ENCODE measurements at regions not wholly inside any gene's neighbourhood (a gene's known extent, or its start where the extent isn't known, plus 50 kb on each side); places are given as distances from the start of the nearest gene placed in this dataset.

- Histone ChIP-seq H3K4me3 (no peak overlapping the region), H3K9me3 (replicated peaks) (peaks cover 7% of the 10 kb centered on the region), H3K4me1 (no peaks in the 10 kb centered on the region), H3K27ac (replicated peaks) (no peak overlapping the region), H3K27me3 (ENCODE audit: low read depth) (no peaks in the 10 kb centered on the region), H3K36me3 (no peaks in the 10 kb centered on the region)
- TF ChIP-seq CTCF (IDR thresholded peaks at IDR 0.05; ENCODE audit: borderline replicate concordance), result no peak
- DNase-seq, result no peak
- intact Hi-C loops (cut with micrococcal nuclease), result no loop called here
Observed at GRCh38 chr3:99131876-99132275, 230.4 kb upstream of the DCBLD2 start.

- no peak for DNase-seq
- TF ChIP-seq CTCF (IDR thresholded peaks at IDR 0.05; ENCODE audit: borderline replicate concordance), result no peak
- no peaks in the 10 kb centered on the region for H3K27me3 ChIP-seq (ENCODE audit: low read depth)
- H3K9me3 ChIP-seq (replicated peaks), result peaks cover 6% of the 10 kb centered on the region
- H3K4me1 ChIP-seq, result no peaks in the 10 kb centered on the region
- peak overlapping the region; percentile 50 for H3K27ac ChIP-seq (replicated peaks)
- H3K4me3 ChIP-seq, result no peak overlapping the region
- intact Hi-C loops (cut with micrococcal nuclease), result no loop called here
- no peaks in the 10 kb centered on the region for H3K36me3 ChIP-seq
Observed at GRCh38 chr3:99128725-99129505, 227.4 kb upstream of the DCBLD2 start.

- no peak for TF ChIP-seq CTCF (IDR thresholded peaks at IDR 0.05; ENCODE audit: borderline replicate concordance)
- DNase-seq, result no peak
- H3K4me3 ChIP-seq, result no peak overlapping the region
- no peaks in the 10 kb centered on the region for H3K9me3 ChIP-seq (replicated peaks)
- intact Hi-C loops (cut with micrococcal nuclease), result no loop called here
- no peaks in the 10 kb centered on the region for H3K36me3 ChIP-seq
- H3K27ac ChIP-seq (replicated peaks), result peak overlapping the region; percentile 50
- no peaks in the 10 kb centered on the region for H3K4me1 ChIP-seq
- no peaks in the 10 kb centered on the region for H3K27me3 ChIP-seq (ENCODE audit: low read depth)
Observed at GRCh38 chr3:99128235-99128634, 226.7 kb upstream of the DCBLD2 start.

- TF ChIP-seq CTCF (IDR thresholded peaks at IDR 0.05; ENCODE audit: borderline replicate concordance), result no peak
- DNase-seq, result no peak
- no peak overlapping the region for H3K4me3 ChIP-seq
- H3K27me3 ChIP-seq (ENCODE audit: low read depth), result no peaks in the 10 kb centered on the region
- no peaks in the 10 kb centered on the region for H3K9me3 ChIP-seq (replicated peaks)
- no peaks in the 10 kb centered on the region for H3K4me1 ChIP-seq
- intact Hi-C loops (cut with micrococcal nuclease), result no loop called here
- H3K36me3 ChIP-seq, result no peaks in the 10 kb centered on the region
- H3K27ac ChIP-seq (replicated peaks), result no peak overlapping the region
Observed at GRCh38 chr3:99126316-99126715, 224.8 kb upstream of the DCBLD2 start.

GRCh38 chr3:99119385-99119784 lies 217.9 kb upstream of the DCBLD2 start:
- no peak for TF ChIP-seq CTCF (IDR thresholded peaks at IDR 0.05; ENCODE audit: borderline replicate concordance)
- H3K27ac ChIP-seq (replicated peaks), result no peak overlapping the region
- no peak overlapping the region for H3K4me3 ChIP-seq
- intact Hi-C loops (cut with micrococcal nuclease), result no loop called here
- H3K4me1 ChIP-seq, result no peaks in the 10 kb centered on the region
- H3K9me3 ChIP-seq (replicated peaks), result peaks cover 14% of the 10 kb centered on the region
- H3K36me3 ChIP-seq, result no peaks in the 10 kb centered on the region
- DNase-seq, result no peak
- no peaks in the 10 kb centered on the region for H3K27me3 ChIP-seq (ENCODE audit: low read depth)

All from left ventricle myocardium inferior (tissue), 1 donor.